Nucleus accumbens (tissue), 56 donors: ENCODE measurements at regions not wholly inside any gene's neighbourhood (a gene's known extent, or its start where the extent isn't known, plus 50 kb on each side); places are given as distances from the start of the nearest gene placed in this dataset.
"Not testable (repeated sequence)": the region's sequence is repeated elsewhere in the genome, so short reads cannot be mapped to it uniquely, and the experiment has no call there.

ENCODE experiments used
- DNase-seq, 56 donors: peaks; one replicate each; lab custom pipeline; 2025; lab: John Stamatoyannopoulos, UW

DNA sequence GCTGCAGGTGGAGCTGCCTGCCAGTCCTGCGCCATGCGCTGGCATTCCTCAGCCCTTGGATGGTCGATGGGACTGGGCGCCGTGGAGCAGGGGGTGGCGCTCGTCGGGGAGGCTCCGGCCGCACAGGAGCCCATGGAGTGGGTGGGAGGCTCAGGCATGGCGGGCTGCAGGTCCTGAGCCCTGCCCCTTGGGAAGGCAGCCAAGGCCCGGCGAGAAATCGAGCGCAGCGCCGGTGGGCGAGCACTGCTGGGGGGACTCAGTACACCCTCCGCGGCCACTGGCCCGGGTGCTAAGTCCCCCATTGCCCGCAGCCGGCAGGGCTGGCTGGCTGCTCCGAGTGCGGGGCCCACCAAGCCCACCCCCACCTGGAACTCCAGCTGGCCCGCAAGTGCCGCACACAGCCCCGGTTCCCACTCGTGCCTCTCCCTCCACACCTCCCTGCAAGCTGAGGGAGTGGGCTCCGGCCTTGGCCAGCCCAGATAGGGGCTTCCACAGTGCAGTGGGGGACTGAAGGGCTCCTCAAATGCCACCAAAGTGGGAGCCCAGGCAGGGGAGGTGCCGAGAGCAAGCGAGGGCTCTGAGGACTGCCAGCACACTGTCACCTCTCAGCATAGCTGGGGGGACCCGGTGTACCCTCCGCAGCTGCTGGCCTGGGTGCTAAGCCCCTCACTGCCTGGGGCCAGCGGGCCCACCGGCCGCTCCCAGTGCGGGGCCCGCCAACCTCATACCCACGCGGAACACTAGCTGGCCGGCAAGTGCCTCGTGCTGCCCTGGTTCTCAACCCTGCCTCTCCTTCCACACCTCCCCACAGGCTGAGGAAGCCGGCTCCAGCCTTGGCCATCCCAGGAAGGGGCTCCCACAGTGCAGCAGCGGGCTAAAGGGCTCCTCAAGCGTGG lies 742.7 kb downstream of the SOCS6 start:
- not testable (repeated sequence) for DNase-seq

DNA sequence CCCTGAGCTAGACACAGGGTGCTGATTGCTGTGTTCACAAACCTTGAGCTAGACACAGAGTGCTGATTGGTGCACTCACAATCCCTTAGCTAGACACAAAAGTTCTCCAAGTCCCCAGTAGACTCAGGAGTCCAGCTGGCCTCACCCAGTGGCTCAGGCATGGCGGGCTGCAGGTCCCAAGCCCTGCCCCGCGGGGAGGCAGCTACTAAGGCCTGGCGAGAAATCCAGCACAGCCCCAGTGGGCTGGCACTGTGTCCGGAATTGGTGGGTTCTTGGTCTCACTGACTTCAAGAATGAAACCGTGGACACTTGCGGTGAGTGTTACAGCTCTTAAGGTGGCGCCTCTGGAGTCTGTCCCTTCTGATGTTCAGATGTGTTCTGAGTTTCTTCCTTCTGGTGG lies 741.2 kb downstream of the SOCS6 start:
- not testable (repeated sequence) for DNase-seq

DNA sequence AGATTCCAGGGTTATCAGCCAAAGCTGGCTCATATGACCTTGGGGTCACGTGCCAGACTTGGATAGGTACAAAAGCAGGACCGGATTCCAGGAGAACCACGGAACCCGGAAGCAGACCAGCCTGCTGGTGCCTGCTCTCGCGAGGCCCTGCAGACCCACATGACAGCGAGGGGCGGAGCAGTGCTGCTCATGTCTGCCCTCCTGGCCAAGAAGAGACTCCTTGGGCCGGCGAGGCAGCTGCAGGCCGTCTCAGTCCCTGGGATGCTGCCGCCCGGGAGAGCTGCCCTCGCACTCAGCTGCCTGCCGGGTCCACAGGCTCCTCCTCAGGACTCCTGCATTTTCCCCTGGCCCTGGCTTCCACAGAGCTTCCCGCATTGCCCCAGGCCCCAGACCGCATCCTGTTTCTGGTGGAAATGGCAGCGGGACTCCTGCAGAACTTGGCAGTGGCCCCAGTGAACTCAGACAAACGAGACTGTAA lies 739.5 kb downstream of the SOCS6 start:
- no peak for DNase-seq

DNA sequence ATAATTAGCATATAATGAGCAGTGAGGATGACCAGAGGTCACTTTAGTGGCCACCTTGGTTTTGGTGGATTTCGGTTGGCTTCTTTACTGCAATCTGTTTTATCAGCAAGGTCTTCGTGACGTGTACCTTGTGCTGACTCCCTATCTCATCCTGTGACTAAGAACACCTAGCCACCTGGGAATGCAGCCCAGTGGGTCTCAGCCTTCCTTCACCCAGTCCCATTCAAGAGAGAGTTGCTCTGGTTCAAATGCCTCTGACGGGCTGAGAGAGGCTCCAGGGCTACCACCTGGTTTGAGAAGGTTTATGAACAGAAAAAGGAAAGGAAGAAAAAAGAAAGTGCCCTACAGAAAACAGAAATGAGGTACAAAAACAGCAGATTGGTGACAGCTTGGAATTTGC lies 738.7 kb downstream of the SOCS6 start:
- DNase-seq, result no peak

DNA sequence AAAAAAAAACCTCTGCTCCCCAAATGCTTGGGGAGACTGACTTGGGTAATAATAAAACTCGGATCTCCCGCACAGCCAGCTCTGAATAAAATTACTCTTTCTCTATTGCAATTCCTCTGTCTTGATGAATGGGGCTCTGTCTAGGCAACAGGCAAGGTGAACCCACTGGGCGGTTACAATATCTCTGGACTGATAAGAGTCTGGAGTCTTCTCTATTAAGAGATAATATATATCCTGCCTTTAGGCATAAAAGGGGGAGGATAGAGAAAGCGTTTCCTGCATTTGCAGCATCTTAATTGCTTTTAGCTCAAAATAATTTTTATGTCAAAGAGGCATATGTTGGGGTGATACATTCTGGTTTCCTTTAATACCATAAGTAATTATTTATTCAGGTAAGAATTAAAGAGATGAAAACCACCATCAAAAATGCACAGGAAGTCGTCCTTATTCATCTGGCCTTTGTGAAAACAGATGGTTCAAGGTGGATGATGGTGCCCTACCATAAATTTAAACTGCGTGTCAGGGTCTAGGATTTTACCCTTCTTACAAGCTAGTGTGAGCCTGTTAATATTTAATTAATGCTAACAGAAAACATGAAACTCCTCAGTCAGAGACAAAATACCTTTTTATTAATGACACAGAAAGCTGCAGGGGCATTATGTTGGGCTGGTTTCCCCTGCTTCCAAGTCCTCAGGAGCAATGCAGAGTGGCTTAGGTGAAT lies 736.8 kb downstream of the SOCS6 start:
- no peak for DNase-seq

DNA sequence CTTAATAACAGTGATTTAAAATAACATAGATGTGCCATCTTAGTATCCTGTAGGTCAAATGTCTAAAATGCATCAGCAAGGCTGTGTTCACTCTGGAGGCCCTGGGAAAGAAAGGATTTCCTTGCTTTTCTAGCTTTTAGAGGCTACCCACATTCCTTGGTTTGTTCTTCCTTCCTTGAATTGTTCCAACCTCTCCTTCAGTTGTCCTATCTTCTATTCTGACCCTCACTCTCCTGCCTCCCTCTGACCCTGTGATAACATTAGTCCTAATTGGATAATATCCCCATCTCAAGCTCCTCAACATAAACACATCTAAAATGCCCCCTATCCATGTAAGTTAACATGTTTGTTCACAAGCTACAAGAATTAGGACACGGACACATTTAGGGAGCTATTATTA lies 733.5 kb downstream of the SOCS6 start:
- DNase-seq, result no peak

DNA sequence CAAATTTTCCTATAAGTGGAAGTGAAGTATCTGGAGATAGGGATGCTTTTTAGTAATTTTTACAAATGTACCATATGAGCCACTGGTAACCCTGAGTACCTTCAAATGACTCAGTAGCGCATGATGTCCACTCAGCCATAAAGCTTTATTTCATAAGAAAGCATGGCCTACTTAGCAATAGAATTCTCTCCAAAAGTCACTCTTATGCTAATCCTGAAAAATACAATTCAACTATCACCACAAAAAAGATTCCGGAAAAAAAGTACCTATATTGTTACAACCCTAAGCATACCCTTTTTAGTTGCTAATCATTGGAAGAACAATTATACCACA lies 732.2 kb downstream of the SOCS6 start:
- no peak for DNase-seq

DNA sequence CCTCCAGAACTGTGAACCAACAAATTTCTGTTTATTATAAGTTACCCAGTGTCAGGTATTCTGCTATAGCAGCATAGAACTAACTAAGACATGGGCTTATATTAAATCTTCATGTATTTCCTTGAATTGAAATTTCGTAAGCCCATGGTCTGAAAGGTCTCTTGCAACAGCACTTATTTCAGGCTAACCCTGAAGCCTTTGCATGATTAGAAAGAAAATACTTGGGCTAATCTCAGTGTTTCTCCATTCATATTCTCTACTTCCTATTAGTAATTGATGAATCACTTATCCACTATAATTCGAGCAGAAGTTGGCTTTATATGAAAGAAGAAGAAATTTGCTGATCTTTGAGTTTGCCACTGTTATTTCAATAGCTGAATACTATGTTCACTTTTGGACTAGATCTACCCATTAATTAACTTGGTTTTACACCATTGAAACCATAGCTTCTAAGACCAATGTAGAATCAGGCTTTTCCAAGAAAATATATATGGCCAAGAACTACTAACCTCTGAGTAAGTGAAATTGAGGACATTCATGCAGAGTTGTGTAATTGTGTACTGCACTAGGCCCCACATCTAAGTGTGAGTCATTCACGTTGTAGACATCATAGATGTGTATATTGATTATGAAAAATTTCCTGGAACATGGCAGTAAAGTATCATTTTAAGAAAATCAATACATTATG lies 731.6 kb downstream of the SOCS6 start:
- DNase-seq, result no peak

DNA sequence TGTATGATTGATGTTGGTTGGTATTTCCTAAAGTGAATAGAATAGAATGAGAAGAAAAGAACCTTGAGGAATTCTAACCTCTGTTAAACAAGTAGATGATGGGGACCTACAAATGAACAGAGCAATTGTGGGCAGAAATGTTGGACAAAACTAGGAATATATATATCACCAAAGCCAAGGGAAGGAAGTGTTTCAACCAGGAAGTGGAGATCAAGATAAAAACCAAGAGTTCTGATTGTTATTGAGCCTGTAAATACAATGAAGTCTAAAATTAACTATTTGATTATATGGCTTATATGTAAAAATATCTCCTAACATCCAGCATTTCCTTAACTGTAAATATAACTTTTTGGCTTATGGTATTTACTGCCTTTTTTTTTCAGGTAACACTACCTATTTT lies 730.0 kb downstream of the SOCS6 start:
- DNase-seq, result no peak

DNA sequence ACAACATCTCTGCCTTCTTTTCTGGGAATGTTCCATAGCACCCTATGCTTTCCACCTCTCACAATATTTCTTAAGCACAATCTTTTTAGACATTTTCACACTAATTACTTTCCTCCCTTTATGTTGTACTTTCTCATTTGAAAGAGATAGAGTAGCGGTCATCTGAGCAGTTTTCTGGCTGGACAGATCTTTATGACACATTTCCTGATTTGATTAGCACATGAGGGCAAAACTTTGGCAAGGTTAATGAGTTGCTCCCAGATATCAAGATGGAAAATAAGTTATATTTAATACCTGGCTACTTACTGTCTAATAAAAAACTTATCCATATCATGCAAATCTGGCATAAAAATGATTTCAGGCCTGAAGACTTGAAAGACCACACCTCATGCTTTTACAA lies 723.9 kb downstream of the SOCS6 start:
- no peak for DNase-seq

DNA sequence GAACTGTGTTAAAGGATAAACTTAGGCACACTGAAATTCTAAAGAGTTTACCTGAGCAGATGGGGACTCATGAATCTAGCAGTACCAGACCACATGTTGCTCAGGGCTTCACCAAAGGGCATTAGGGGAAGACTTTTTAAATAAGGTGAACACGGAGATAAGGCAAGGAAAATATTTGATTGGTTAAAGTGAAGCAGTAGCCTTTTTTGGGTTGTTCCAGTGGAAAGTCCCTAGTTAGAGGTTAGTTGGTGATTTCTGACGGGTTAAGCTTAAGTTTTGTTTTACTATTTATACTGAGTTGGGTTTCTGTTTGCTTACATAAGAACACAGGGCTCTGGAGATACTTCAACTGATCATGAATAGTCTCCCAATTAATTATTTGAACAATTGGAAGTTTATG lies 722.5 kb downstream of the SOCS6 start:
- no peak for DNase-seq

DNA sequence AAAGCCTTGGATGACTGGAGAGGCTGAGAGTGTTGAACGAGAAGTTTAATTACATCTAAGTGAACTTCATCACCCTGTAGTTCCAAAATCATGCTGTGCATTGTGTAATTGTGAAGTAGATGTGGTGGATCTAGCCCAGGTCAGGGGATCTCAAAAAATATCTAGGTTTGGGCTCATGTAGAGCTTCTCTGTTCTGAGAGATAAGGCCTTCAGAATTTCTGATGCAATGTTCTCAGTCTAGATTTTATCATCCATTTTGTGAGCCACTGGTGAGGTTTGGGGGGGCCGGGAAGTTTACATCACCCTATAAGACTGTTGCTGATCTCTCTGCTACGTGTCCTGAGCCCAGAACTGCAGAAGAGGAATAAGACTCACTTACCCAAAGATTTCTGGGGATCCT lies 719.4 kb downstream of the SOCS6 start:
- DNase-seq, result no peak

DNA sequence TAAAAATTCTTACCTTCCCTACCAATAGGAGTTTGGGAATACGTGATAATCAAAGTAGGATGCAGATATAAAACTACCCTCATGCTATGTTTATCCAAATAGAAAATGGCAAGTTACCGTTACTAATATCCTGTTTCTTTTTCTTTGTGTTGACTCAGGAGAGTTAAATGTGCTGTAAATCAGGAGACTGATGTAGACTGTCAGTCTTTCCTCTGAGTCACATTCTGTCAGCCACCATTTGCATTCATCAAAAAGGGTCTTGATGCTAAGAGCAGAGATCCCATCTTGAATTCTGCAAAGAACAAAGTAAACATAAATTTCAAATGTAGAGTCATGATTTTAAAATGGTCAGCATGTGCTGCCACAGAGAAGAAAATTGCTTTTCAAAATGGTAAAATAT lies 712.8 kb downstream of the SOCS6 start:
- no peak for DNase-seq

DNA sequence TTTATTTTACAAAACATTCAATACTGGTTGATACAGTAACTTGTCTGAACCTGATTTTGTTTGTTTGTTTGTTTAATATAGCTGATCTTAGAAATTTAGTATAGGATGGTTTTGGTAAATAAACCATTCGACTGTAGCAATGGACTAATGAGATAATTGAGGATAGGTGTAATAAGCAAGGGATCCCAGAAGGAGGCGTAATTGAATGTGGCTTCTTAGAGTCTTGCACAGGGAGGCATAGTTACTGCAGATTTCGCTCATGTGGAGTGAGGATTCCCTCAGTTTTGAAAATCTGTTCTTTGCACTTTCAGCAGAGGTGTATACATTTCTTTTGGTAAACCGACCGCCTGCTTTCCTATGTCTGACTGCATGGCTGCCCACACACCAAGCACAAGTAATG lies 709.6 kb downstream of the SOCS6 start:
- no peak for DNase-seq

DNA sequence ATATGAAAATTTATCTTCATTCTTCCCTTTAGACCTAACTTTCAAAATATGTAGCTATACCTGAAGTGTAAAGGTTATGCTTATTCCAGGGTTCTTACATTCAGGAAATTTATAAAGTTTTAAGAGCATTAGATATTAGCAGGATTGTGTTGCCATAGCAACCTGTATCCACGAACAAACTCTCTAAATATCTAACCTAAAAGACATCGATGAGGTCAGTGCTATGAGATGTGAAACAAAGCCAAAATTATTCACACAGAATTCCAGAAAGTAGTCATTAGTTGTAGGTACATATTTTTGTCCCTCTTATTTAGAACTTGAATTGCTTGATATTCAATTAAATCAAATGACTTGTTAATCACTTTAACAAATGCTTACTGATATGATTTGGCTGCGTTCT lies 705.3 kb downstream of the SOCS6 start:
- DNase-seq, result no peak

DNA sequence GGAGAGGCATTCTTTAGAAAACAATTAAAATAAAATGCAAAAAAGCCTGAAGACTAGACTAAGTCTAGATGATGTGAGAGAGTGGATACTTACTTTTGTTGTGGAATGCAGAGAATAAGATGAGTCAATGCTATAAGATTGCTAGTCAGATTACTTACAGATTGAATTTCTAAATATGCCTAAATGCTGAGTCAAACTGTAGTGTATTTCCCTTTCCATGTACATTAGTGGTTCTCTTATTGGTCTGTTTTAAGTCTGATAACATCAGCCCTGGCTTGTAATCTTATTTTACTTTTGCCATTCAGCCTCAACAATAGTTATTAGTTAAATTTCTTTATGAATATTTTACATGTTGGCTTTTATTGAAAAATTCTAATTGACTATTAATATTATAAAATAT lies 702.7 kb downstream of the SOCS6 start:
- no peak for DNase-seq

DNA sequence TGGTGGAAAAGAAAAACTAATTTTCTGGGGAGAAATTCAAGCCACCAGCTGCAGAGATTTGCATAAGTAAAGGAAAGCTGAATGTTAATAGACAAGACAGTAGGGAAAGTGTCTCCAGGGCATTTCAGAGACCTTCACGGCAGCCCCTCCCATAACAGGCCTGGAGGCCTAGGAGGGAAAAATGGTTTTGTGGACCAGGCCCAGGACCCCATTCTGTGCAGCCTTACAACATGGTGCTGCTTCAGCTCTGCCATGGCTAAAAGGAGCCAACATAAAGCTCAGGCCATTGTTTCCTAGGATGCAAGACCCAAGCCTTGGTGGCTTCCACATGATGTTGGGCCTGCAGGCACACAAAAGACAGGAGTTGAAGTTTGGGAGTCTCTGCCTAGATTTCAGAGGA lies 697.1 kb downstream of the SOCS6 start:
- DNase-seq, result no peak

DNA sequence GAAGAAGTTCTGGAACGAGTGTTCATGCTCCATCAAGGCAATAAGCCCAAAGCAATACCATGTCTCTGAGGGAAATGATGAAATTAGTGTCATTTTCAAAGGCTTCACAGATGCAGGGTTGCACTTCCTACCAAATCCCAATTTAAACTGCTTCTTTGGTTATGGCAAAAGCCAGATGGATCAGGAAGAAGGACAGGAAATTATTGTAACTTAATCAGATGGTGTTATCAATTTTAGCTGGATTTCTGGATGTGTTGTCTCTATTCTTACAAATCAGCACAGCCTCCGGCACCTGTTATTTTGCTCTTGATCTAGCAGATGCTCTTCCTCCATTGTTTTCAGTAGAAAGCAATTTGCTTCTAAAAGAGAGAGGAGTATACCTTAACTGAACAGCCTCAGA lies 693.4 kb downstream of the SOCS6 start:
- DNase-seq, result no peak

DNA sequence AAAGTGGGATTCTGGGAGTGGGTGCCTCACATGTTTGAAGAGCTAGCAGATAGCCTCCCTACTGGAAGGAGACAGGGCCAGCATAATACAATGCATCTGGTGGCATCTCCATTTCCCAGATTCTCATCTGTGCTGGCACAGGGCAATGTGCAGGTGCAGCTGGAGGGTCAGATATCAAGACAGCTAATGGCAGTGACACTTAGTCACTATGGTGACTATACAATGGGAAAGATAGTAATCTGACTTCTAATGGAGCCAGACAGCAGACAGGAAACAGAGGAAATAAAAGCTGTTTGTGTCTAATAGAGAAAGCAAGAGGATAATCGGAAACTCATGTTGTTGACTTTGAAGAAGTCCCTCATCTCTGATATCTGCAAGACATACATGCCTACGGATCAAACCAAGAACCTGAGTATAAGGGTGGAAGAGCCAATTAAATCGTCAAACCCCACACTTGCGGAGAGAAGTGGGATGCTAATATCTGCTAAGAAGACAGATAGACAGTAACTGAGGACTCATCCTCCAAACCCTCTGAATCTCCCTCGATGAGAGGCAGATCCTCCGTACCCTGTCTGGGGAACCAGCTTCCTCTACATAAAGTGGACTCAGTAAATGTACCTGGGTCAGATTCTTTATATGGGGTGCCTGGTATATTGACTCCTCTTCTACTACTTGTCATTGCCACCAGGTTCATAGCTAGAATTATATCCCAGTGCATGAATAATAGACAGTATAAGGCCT lies 692.7 kb downstream of the SOCS6 start:
- no peak for DNase-seq

DNA sequence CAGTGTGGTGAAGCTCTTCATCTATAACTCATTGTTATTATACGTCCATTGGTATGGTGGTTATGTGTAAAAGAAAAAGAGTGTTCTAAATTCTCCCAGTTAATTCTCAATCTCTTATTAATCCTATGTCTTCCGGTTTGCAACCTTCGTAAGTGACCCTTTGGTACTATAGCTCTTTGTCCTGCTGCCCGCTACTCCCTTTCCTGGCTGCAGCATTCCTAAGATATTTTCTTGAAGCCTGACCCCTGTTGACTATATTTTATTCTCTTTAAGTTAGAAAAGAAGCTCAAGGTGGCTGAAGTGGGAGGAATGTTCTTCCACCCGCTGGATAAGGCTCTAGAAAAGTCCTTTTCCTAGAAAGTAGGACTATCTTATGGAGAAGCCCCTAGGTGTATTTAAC lies 684.8 kb downstream of the SOCS6 start:
- no peak for DNase-seq

DNA sequence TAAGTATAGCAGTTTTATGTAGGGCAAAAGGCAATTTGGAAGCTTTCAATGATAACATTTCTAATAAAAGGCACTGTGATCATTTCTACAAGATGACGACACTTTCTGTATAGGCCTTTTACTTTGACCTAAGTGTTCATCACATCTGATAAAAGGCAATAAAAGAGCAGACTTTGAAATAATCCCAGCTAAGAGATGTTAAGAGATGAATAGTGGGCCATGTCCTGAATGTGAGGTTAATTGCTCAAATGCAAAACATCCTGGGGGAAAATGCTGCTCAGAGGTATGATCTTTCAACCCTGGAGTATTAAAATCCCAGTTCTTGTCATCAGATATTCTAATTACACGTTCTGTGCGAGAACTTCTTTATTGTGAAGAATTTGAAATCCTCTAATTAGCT lies 677.6 kb downstream of the SOCS6 start:
- no peak for DNase-seq
